ENCODE measurements at regions not wholly inside any gene's neighbourhood (a gene's known extent, or its start where the extent isn't known, plus 50 kb on each side); places are given as distances from the start of the nearest gene placed in this dataset.

- Mint-ChIP-seq H3K27ac (no peak overlapping the region), H3K36me3 (ENCODE audit: insufficient read depth) (no peaks in the 10 kb centered on the region), H3K4me1 (ENCODE audit: low read depth in 2 of 2) (no peaks in the 10 kb centered on the region), H3K9me3 (peaks cover 2 to 23% of the 10 kb centered on the region in 2 donors), H3K4me3 (no peak overlapping the region), H3K27me3 (no peaks in the 10 kb centered on the region)
- ATAC-seq (replicated peaks) (no peak), DNase-seq (no peak)
Observed at GRCh38 chr9:16090907-16091629, 538.2 kb downstream of the CCDC171 start.

- peaks cover 5 to 14% of the 10 kb centered on the region in 2 donors for H3K9me3 Mint-ChIP-seq
- H3K4me3 Mint-ChIP-seq = no peak overlapping the region
- H3K27ac Mint-ChIP-seq = no peak overlapping the region
- ATAC-seq (replicated peaks) = no peak
- no peaks in the 10 kb centered on the region for H3K36me3 Mint-ChIP-seq (ENCODE audit: insufficient read depth)
- no peaks in the 10 kb centered on the region for H3K4me1 Mint-ChIP-seq (ENCODE audit: low read depth in 2 of 2)
- H3K27me3 Mint-ChIP-seq = no peaks in the 10 kb centered on the region
- DNase-seq = no peak
Observed at GRCh38 chr9:16092142-16093091, 539.6 kb downstream of the CCDC171 start.

- Mint-ChIP-seq H3K4me1 (ENCODE audit: low read depth in 2 of 2) (no peaks in the 10 kb centered on the region), H3K27ac (no peak overlapping the region), H3K4me3 (no peak overlapping the region), H3K36me3 (ENCODE audit: insufficient read depth) (no peaks in the 10 kb centered on the region), H3K9me3 (peaks cover 5 to 14% of the 10 kb centered on the region in 2 donors), H3K27me3 (no peaks in the 10 kb centered on the region)
- DNase-seq (no peak), ATAC-seq (replicated peaks) (no peak)
Observed at GRCh38 chr9:16098306-16098705, 545.5 kb downstream of the CCDC171 start.

GRCh38 chr9:16099732-16100536, 547.1 kb downstream of the CCDC171 start:
- no peaks in the 10 kb centered on the region for H3K27me3 Mint-ChIP-seq
- ATAC-seq (replicated peaks) (no peak), DNase-seq (no peak)
- H3K9me3 Mint-ChIP-seq = peaks cover 6 to 7% of the 10 kb centered on the region in 2 donors
- H3K27ac Mint-ChIP-seq = no peak overlapping the region
- H3K4me3 Mint-ChIP-seq = no peak overlapping the region
- no peaks in the 10 kb centered on the region for H3K4me1 Mint-ChIP-seq (ENCODE audit: low read depth in 2 of 2)
- no peaks in the 10 kb centered on the region for H3K36me3 Mint-ChIP-seq (ENCODE audit: insufficient read depth)

GRCh38 chr9:16100537-16101091, 547.8 kb downstream of the CCDC171 start:
- H3K4me1 Mint-ChIP-seq (ENCODE audit: low read depth in 2 of 2) = no peaks in the 10 kb centered on the region
- H3K4me3 Mint-ChIP-seq = no peak overlapping the region
- H3K9me3 Mint-ChIP-seq = peaks cover 1 to 4% of the 10 kb centered on the region in 2 donors
- no peaks in the 10 kb centered on the region for H3K36me3 Mint-ChIP-seq (ENCODE audit: insufficient read depth)
- no peaks in the 10 kb centered on the region for H3K27me3 Mint-ChIP-seq
- ATAC-seq (replicated peaks) (no peak), DNase-seq (no peak)
- H3K27ac Mint-ChIP-seq = no peak overlapping the region

GRCh38 chr9:16102154-16102553, 549.3 kb downstream of the CCDC171 start:
- H3K27me3 Mint-ChIP-seq = no peaks in the 10 kb centered on the region
- no peaks in the 10 kb centered on the region for H3K4me1 Mint-ChIP-seq (ENCODE audit: low read depth in 2 of 2)
- no peak for DNase-seq
- no peak overlapping the region for H3K4me3 Mint-ChIP-seq
- ATAC-seq (replicated peaks) = no peak
- no peak overlapping the region for H3K27ac Mint-ChIP-seq
- no peaks in the 10 kb centered on the region for H3K36me3 Mint-ChIP-seq (ENCODE audit: insufficient read depth)
- H3K9me3 Mint-ChIP-seq = peaks cover 0 to 2% of the 10 kb centered on the region in 2 donors

- H3K9me3 Mint-ChIP-seq = peaks cover 0 to 2% of the 10 kb centered on the region in 2 donors
- H3K27me3 Mint-ChIP-seq = no peaks in the 10 kb centered on the region
- DNase-seq (no peak), ATAC-seq (replicated peaks) (no peak)
- no peak overlapping the region for H3K27ac Mint-ChIP-seq
- H3K36me3 Mint-ChIP-seq (ENCODE audit: insufficient read depth) = no peaks in the 10 kb centered on the region
- no peaks in the 10 kb centered on the region for H3K4me1 Mint-ChIP-seq (ENCODE audit: low read depth in 2 of 2)
- no peak overlapping the region for H3K4me3 Mint-ChIP-seq
Observed at GRCh38 chr9:16103620-16104397, 551.0 kb downstream of the CCDC171 start.

GRCh38 chr9:16105168-16106020, 552.6 kb downstream of the CCDC171 start:
- H3K36me3 Mint-ChIP-seq (ENCODE audit: insufficient read depth) = no peaks in the 10 kb centered on the region
- H3K4me1 Mint-ChIP-seq (ENCODE audit: low read depth in 2 of 2) = no peaks in the 10 kb centered on the region
- no peak for ATAC-seq (replicated peaks)
- H3K27ac Mint-ChIP-seq = no peak overlapping the region
- no peak for DNase-seq
- no peak overlapping the region for H3K4me3 Mint-ChIP-seq
- H3K27me3 Mint-ChIP-seq = no peaks in the 10 kb centered on the region
- H3K9me3 Mint-ChIP-seq = peaks cover 0 to 2% of the 10 kb centered on the region in 2 donors

GRCh38 chr9:16106021-16106571, 553.3 kb downstream of the CCDC171 start:
- no peak overlapping the region for H3K4me3 Mint-ChIP-seq
- H3K9me3 Mint-ChIP-seq = peaks cover 0 to 2% of the 10 kb centered on the region in 2 donors
- no peaks in the 10 kb centered on the region for H3K36me3 Mint-ChIP-seq (ENCODE audit: insufficient read depth)
- DNase-seq (no peak), ATAC-seq (replicated peaks) (no peak)
- no peaks in the 10 kb centered on the region for H3K27me3 Mint-ChIP-seq
- H3K27ac Mint-ChIP-seq = no peak overlapping the region
- H3K4me1 Mint-ChIP-seq (ENCODE audit: low read depth in 2 of 2) = no peaks in the 10 kb centered on the region

- H3K9me3 Mint-ChIP-seq = peaks cover 0 to 3% of the 10 kb centered on the region in 2 donors
- no peak for DNase-seq
- H3K27ac Mint-ChIP-seq = no peak overlapping the region
- H3K4me1 Mint-ChIP-seq (ENCODE audit: low read depth in 2 of 2) = no peaks in the 10 kb centered on the region
- no peaks in the 10 kb centered on the region for H3K27me3 Mint-ChIP-seq
- H3K36me3 Mint-ChIP-seq (ENCODE audit: insufficient read depth) = no peaks in the 10 kb centered on the region
- ATAC-seq (replicated peaks) = no peak
- H3K4me3 Mint-ChIP-seq = no peak overlapping the region
Observed at GRCh38 chr9:16112116-16112515, 559.3 kb downstream of the CCDC171 start.

- Mint-ChIP-seq H3K4me1 (ENCODE audit: low read depth in 2 of 2) (no peaks in the 10 kb centered on the region), H3K36me3 (ENCODE audit: insufficient read depth) (no peaks in the 10 kb centered on the region), H3K27me3 (no peaks in the 10 kb centered on the region), H3K27ac (no peak overlapping the region), H3K4me3 (no peak overlapping the region), H3K9me3 (peaks cover 10 to 12% of the 10 kb centered on the region in 2 donors)
- ATAC-seq (replicated peaks) (no peak), DNase-seq (no peak)
Observed at GRCh38 chr9:16115994-16116393, 563.2 kb downstream of the CCDC171 start.

GRCh38 chr9:16118043-16118442, 565.2 kb downstream of the CCDC171 start:
- DNase-seq (no peak), ATAC-seq (replicated peaks) (no peak)
- Mint-ChIP-seq H3K4me3 (no peak overlapping the region), H3K4me1 (ENCODE audit: low read depth in 2 of 2) (no peaks in the 10 kb centered on the region), H3K27me3 (no peaks in the 10 kb centered on the region), H3K36me3 (ENCODE audit: insufficient read depth) (no peaks in the 10 kb centered on the region), H3K9me3 (peaks cover 9 to 10% of the 10 kb centered on the region in 2 donors), H3K27ac (no peak overlapping the region)
